DOHH2 (cell line): ENCODE measurements at regions not wholly inside any gene's neighbourhood (a gene's known extent, or its start where the extent isn't known, plus 50 kb on each side); places are given as distances from the start of the nearest gene placed in this dataset.

Experiments used
- H3F3A ChIP-seq: fragments of 200-600 bp; sonication (generic), shearing (Covaris generic); 2 replicates; pipeline ENCODE4 v1.6.0; 2016; ENCODE audit warnings: antibody characterized with exemption, mild to moderate bottlenecking; ENCODE audit not compliant: control insufficient read depth, insufficient read depth
- H3K27ac ChIP-seq: fragments of 200-600 bp; sonication (generic); 2 replicates; pipeline ENCODE4 v1.5.1; 2014; ENCODE audit warnings: low read depth, mild to moderate bottlenecking, low read length, moderate library complexity
- H3K27me3 ChIP-seq: fragments of 200-600 bp; sonication (generic); 2 replicates; pipeline ENCODE4 v1.6.1; 2014; ENCODE audit warnings: mild to moderate bottlenecking, low read length, mixed read lengths; ENCODE audit not compliant: control insufficient read depth
- H3K36me3 ChIP-seq: fragments of 200-600 bp; sonication (generic); 2 replicates; pipeline ENCODE4 v1.6.1; 2014; ENCODE audit warnings: mild to moderate bottlenecking, low read length, moderate library complexity, mixed read lengths; ENCODE audit not compliant: control insufficient read depth
- H3K4me1 ChIP-seq: fragments of 200-600 bp; sonication (generic); 2 replicates; pipeline ENCODE4 v1.6.1; 2014; ENCODE audit warnings: mild to moderate bottlenecking, low read length, mixed read lengths; ENCODE audit not compliant: control insufficient read depth
- H3K4me2 ChIP-seq: fragments of 200-600 bp; sonication (generic); 2 replicates; pipeline ENCODE4 v1.6.0; 2014; ENCODE audit warnings: mild to moderate bottlenecking, low read length, moderate library complexity
- H3K4me3 ChIP-seq: fragments of 200-600 bp; sonication (generic); 2 replicates; pipeline ENCODE4 v1.5.1; 2014; ENCODE audit warnings: mild to moderate bottlenecking, low read length, mixed read lengths
- H3K79me2 ChIP-seq: fragments of 200-600 bp; sonication (generic); 2 replicates; pipeline ENCODE4 v1.6.1; 2014; ENCODE audit warnings: mild to moderate bottlenecking, low read length, mixed read lengths; ENCODE audit not compliant: control insufficient read depth
- H3K9me2 ChIP-seq: fragments of 200-600 bp; sonication (generic); replicated peaks from 2 replicates; pipeline ENCODE4 v1.6.1; 2014; ENCODE audit warnings: mild to moderate bottlenecking, low read length, mixed read lengths; ENCODE audit not compliant: control insufficient read depth
- H3K9me3 ChIP-seq: fragments of 200-600 bp; sonication (generic); 2 replicates; pipeline ENCODE4 v1.6.1; 2014; ENCODE audit warnings: antibody characterized with exemption, low read length, mixed read lengths; ENCODE audit not compliant: control insufficient read depth, insufficient read depth
- H4K20me1 ChIP-seq: fragments of 200-600 bp; sonication (generic); 2 replicates; pipeline ENCODE4 v1.6.0; 2014; ENCODE audit warnings: low read depth, mild to moderate bottlenecking, antibody characterized with exemption, low read length, moderate library complexity; ENCODE audit not compliant: control insufficient read depth, insufficient read depth
- EZH2phosphoT487 ChIP-seq: fragments of 200-600 bp; sonication (generic); IDR thresholded peaks from 2 replicates; pipeline ENCODE4 v1.6.1; 2017; ENCODE audit warnings: borderline replicate concordance, mild to moderate bottlenecking, antibody characterized with exemption, low read length, moderate library complexity, mixed read lengths
- TF ChIP-seq, protein P1 (sequence below): fragments of 200-600 bp; sonication (generic); IDR thresholded peaks from one replicate; pipeline ENCODE4 v1.5.1; 2014; ENCODE audit warnings: antibody characterized with exemption, mild to moderate bottlenecking, low read depth, low read length; ENCODE audit not compliant: poor library complexity, severe bottlenecking

DNA sequence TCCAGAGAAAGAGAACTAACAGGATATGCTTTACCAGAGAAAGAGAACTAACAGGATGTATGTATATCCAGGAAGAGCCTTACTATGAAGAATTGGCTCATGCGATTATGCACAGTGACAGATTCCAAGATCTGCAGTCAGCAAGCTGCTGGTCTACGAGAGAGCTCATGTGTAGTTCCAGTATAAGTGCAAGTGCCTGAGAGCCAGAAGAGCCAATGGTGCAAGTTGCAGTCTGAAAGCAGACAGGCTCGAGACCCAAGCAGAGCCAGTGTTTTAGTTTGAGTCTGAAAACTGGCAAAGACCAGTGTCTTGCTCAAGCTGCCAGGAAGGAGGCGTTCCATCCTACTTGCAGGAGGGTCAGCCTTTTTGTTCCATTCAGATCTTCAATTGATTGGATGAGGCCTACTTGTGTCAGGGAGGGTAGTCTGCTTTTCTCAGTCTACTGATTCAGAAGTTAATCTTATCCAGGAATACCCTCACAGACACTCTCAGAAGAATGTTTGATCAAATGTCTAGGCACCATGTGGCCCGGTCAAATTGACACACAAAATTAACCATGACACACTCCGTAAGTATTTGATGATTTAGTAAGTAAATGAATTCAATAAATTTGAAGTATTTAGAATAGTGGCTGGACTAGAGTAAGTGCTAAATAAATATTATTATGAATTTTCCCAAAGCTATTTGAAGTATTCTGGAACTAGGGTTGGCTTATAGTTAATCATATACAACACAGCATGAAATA is 372.1 kb upstream of the SGCD start:
- H3F3A ChIP-seq = no peaks in the 10 kb centered on the region

DNA sequence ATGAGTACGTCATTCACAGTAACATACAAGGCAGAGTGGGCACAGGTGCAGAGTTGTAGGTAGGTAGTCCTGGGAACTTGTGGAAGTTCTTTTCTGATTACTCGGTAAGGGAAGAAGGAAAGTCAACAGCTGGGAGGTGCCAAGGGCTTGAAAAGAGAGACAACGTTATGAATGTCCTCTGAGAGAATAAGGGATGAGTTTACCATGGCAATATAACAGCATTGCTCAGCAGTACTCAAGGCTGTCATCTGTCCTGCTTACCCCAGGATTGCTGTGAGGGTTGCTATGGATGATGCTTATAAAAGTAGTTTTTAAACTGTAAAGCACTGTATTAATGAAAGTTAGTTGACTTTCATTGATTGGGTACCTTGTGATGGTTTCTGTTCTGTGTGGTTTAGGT is 369.1 kb upstream of the SGCD start:
- Histone ChIP-seq H3K4me1 (no peaks in the 10 kb centered on the region), H3K9me3 (no peaks in the 10 kb centered on the region)
- TF ChIP-seq EZH2phosphoT487 = no peak
- TF ChIP-seq, protein P1, sequence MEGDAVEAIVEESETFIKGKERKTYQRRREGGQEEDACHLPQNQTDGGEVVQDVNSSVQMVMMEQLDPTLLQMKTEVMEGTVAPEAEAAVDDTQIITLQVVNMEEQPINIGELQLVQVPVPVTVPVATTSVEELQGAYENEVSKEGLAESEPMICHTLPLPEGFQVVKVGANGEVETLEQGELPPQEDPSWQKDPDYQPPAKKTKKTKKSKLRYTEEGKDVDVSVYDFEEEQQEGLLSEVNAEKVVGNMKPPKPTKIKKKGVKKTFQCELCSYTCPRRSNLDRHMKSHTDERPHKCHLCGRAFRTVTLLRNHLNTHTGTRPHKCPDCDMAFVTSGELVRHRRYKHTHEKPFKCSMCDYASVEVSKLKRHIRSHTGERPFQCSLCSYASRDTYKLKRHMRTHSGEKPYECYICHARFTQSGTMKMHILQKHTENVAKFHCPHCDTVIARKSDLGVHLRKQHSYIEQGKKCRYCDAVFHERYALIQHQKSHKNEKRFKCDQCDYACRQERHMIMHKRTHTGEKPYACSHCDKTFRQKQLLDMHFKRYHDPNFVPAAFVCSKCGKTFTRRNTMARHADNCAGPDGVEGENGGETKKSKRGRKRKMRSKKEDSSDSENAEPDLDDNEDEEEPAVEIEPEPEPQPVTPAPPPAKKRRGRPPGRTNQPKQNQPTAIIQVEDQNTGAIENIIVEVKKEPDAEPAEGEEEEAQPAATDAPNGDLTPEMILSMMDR = no peak

More for the DNA sequence above, 372.1 kb upstream of the SGCD start:
- no peaks in the 10 kb centered on the region for H3K79me2 ChIP-seq
- no peaks in the 10 kb centered on the region for H3K27me3 ChIP-seq
- TF ChIP-seq, protein P1 = no peak
- no peak for TF ChIP-seq EZH2phosphoT487
- H3K27ac ChIP-seq = no peak overlapping the region
- no peaks in the 10 kb centered on the region for H4K20me1 ChIP-seq
- H3K4me1 ChIP-seq = peaks cover 5% of the 10 kb centered on the region; the same call in 1 of the 2 replicates
- H3K9me3 ChIP-seq = no peaks in the 10 kb centered on the region
- H3K36me3 ChIP-seq = no peaks in the 10 kb centered on the region
- no peak overlapping the region for H3K4me2 ChIP-seq
- H3K4me3 ChIP-seq = no peak overlapping the region
- H3K9me2 ChIP-seq = no peaks in the 10 kb centered on the region

DNA sequence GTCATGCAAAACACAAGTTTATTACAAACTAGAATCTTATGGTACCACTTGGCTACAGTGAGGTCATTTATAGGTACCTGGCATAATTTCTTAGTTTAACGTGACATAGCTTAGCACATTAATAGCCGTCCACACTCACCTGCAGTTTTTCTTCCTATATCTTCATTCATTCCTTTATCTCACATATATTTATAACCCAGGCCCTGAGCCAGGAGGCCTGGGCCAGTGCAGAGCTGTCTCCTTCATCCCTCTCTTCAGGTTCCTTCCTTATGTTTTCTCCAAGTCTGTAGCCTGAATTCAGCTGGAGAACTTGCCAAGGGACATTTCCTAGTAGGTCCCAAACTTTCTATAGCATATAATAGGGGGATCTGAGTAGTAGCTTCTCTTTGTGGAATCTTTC is 367.9 kb upstream of the SGCD start:
- no peaks in the 10 kb centered on the region for H3K27me3 ChIP-seq
- no peak overlapping the region for H3K4me2 ChIP-seq
- no peaks in the 10 kb centered on the region for H3K79me2 ChIP-seq
- H3K9me2 ChIP-seq = no peaks in the 10 kb centered on the region
- H3K4me1 ChIP-seq = no peaks in the 10 kb centered on the region
- no peaks in the 10 kb centered on the region for H4K20me1 ChIP-seq
- H3F3A ChIP-seq = no peaks in the 10 kb centered on the region
- no peak overlapping the region for H3K27ac ChIP-seq
- H3K36me3 ChIP-seq = no peaks in the 10 kb centered on the region
- no peak for TF ChIP-seq EZH2phosphoT487
- TF ChIP-seq, protein P1 = no peak
- H3K4me3 ChIP-seq = no peak overlapping the region
- H3K9me3 ChIP-seq = no peaks in the 10 kb centered on the region

More for the DNA sequence above, 369.1 kb upstream of the SGCD start:
- no peaks in the 10 kb centered on the region for H3K79me2 ChIP-seq
- no peak overlapping the region for H3K4me2 ChIP-seq
- H4K20me1 ChIP-seq = no peaks in the 10 kb centered on the region
- no peaks in the 10 kb centered on the region for H3K9me2 ChIP-seq
- H3K36me3 ChIP-seq = no peaks in the 10 kb centered on the region
- no peaks in the 10 kb centered on the region for H3K27me3 ChIP-seq
- H3K27ac ChIP-seq = no peak overlapping the region
- no peak overlapping the region for H3K4me3 ChIP-seq
- H3F3A ChIP-seq = no peaks in the 10 kb centered on the region
